Stimulated activated CD8-positive, alpha-beta memory T cell treated with anti-CD3 and anti-CD28 coated beads, Interleukin-12 subunit alpha, Interleukin-12 subunit beta, amount 100 ng/mL, for 1 hour (primary cell): ENCODE measurements at regions not wholly inside any gene's neighbourhood (a gene's known extent, or its start where the extent isn't known, plus 50 kb on each side); places are given as distances from the start of the nearest gene placed in this dataset.
"Not testable (repeated sequence)": the region's sequence is repeated elsewhere in the genome, so short reads cannot be mapped to it uniquely, and the experiment has no call there.

Experiments
- DNase-seq: peaks from one replicate; pipeline ENCODE4 v3.0.0-alpha.2; 2020; ENCODE audit warnings: low read depth

- DNase-seq: no peak
Measured at GRCh38 chr3:103181160-103181559, 746.3 kb downstream of the ZPLD1 start.

DNA sequence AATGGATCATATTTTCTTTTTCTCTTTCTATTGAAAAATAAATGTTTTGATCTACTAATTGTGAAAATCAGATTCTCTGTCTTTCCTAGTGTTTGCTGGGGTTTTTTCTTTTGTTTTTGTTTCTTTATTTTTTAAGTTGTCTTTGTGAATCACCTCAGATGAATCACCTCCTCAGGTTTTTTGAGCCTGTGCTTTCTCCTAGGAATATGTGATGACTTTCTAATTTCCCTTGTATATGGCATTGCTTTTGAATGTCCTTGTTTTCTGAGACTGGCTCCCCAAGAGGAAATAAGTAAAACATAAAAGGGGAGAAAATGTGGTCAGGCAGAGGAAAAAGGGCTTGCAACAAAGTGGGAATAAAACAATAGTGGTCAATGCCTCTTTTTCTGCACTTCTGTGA is 750.0 kb downstream of the ZPLD1 start:
- no peak for DNase-seq

GRCh38 chr3:103189941-103190340 is 755.1 kb downstream of the ZPLD1 start:
- no peak for DNase-seq

GRCh38 chr3:103195216-103195615 is 760.4 kb downstream of the ZPLD1 start:
- no peak for DNase-seq

GRCh38 chr3:103203441-103203840 is 768.6 kb downstream of the ZPLD1 start:
- no peak for DNase-seq

DNA sequence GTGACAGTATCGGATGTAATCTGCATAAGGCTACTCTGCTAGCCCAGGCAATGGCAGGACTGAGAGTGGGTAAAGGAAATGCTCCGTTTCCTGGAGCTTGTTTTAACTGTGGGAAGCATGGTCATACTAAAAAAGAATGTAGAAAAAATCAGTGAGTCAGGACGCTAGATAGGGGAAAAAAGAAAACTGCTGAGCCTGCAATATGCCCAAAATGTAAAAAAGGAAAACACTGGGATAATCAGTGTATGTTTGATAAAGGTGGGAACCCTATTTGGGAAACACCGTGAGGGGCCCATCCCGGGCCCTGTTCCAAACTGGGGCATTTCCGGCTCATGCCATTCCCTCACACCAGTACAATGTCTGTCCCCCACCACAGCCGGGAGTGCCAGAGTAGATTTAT is 775.8 kb downstream of the ZPLD1 start:
- no peak for DNase-seq

- DNase-seq: no peak
Measured at GRCh38 chr3:103218146-103218545, 783.3 kb downstream of the ZPLD1 start.

- no peak for DNase-seq
Measured at GRCh38 chr3:103218793-103219192, 784.0 kb downstream of the ZPLD1 start.

GRCh38 chr3:103227651-103228050 is 792.8 kb downstream of the ZPLD1 start:
- no peak for DNase-seq

- no peak for DNase-seq
Measured at GRCh38 chr3:103247459-103247858, 812.6 kb downstream of the ZPLD1 start.

- DNase-seq: not testable (repeated sequence)
Measured at GRCh38 chr3:103254827-103255226, 820.0 kb downstream of the ZPLD1 start.

GRCh38 chr3:103269287-103269686 is 834.5 kb downstream of the ZPLD1 start:
- no peak for DNase-seq

DNA sequence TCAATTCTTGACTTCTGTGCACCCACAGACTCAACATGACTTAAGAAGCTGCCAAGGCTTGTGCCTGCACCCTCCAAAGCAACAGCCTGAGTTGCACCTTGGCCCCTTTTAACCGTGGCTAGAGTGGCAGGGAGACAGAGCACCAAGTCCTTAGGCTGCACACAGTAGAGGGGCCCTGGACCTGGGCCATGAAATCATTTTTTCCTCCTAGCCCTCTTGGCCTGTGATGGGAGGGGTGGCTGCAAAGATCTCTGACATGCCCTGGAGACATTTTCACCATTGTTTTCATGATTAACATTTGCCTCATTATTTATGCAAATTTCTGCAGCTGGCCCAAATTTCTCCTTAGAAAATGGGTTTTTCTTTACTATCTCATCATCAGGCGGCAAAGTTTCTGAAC is 836.8 kb downstream of the ZPLD1 start:
- no peak for DNase-seq

DNA sequence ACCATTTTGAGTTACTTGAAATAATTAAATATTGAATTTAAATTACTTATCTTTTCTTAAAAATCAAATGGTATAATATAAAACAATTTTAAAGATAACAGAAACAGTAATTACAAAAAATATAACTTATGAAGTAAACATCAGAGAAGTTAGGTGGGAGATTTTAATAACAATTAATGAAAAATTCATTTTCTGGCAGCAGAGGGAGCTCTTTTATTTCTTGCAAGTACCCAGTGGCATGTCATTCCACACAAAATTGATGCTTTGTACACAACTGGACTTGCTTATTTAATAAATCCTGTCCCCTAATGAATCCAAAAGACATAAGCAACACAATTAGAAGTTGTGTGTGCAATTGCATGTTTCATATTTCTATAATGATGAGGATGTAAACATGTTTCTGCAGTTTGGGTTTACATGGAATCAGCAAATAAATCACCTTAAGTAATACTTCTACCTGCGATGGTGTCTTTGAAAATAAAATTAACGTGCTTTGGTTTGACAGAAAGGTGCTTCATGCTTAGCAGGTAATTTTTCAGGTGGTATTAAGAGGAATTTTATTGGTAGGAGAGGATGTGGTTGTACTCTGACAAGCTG is 861.3 kb downstream of the ZPLD1 start:
- DNase-seq: no peak

- not testable (repeated sequence) for DNase-seq
Measured at GRCh38 chr3:103297502-103297901, 862.7 kb downstream of the ZPLD1 start.

DNA sequence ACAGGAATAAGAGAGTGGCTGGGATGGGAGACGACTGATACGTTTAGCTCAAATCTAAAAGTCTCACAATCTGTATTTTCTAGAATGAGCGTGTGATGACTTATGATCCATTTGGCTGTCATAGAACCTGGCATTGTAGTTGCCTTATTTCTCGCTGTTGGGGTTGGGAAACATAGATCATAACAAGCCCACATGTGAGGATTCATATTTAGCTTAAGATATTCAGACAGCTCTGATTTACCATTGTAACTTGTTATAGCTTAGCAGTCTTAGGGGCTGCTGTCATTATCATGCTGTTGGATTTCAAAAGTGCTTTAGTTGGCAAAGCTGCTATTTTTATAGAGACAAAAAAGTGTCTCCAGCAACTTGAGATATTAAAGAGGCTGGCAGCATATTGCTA is 871.3 kb downstream of the ZPLD1 start:
- DNase-seq: no peak

GRCh38 chr3:103308921-103309320 is 874.1 kb downstream of the ZPLD1 start:
- DNase-seq: no peak

- no peak for DNase-seq
Measured at GRCh38 chr3:103319912-103320311, 885.1 kb downstream of the ZPLD1 start.

- DNase-seq: no peak
Measured at GRCh38 chr3:103337179-103337845, 902.5 kb downstream of the ZPLD1 start.

- DNase-seq: no peak
Measured at GRCh38 chr3:103341078-103341606, 906.3 kb downstream of the ZPLD1 start.

GRCh38 chr3:103342205-103342731 is 907.5 kb downstream of the ZPLD1 start:
- DNase-seq: no peak

DNA sequence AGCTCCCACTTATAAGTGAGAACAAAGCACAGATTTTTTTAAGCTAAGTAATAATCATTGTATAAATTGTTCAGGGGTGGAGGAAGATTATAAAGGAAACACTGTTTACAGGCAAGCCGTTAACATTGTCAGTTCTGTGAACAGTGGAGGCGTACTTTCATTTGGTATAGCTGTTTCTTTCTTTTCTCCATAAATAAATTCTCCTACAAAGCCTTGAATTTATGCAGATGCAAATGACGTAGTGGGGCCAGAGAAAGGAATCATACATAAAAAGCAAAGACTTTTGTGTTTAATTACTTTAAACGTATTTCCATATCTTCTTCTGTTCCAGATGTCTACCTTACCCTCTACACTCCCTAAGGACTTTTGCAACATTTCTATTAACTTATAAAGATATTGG is 914.9 kb downstream of the ZPLD1 start:
- DNase-seq: no peak

DNA sequence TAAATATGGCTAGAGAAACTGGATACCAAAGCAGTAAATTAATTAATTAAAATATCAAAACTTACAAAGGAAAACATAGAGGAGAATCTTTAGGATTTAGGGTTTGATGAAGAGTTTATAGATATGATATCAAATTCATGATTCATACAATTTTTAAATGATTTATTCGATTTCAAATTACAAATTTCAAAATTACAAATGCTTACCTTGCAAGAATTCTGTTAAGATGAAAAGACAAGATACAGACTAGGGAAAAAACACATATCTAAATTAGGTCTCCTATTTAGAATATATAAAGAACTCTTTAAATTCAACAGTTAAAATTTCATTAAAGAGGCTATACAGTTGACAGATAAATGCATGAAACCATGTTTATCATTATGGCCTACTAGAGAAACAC is 930.7 kb downstream of the ZPLD1 start:
- no peak for DNase-seq

DNA sequence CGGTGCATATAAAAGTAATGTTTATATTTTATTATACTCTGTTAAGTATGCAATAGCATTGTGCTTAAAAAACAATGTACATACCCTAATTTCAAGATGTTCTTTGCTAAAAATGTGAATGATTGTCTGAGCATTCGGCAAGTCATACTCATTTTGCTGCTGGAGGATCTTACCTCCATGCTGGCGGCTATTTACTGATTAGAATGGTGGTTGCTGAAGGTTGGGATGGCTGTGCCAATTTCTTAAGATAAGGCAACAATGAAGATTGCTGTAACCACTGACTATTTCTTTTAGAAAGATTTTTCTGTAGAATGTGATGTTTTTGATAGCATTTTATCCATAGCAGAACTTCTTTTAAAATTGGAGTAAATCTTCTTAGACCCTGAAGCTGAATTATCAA is 932.7 kb downstream of the ZPLD1 start:
- no peak for DNase-seq
